ENCODE measurements at regions not wholly inside any gene's neighbourhood (a gene's known extent, or its start where the extent isn't known, plus 50 kb on each side); places are given as distances from the start of the nearest gene placed in this dataset.

- no peak overlapping the region for H3K27ac ChIP-seq (ENCODE audit: low read depth in 1 of 2, low read length in 1 of 2)
- DNase-seq (peak in 1 of 3 donors; percentile 5), ATAC-seq (ENCODE audit: insufficient read depth, low FRiP score) (no peak)
- H3K4me1 ChIP-seq (ENCODE audit: control insufficient read depth in 5 of 5, insufficient read depth in 5 of 5, low read length in 5 of 5), result no peaks in the 10 kb centered on the region
- H3K4me3 ChIP-seq, result no peak overlapping the region
- no peaks in the 10 kb centered on the region for H3K36me3 ChIP-seq (ENCODE audit: control insufficient read depth in 4 of 4, insufficient read depth in 4 of 4, low read length in 4 of 4)
- no peak overlapping the region for H3K9ac ChIP-seq (ENCODE audit: insufficient read depth in 1 of 2, low read length in 2 of 2)
- no peaks in the 10 kb centered on the region for H3K27me3 ChIP-seq (ENCODE audit: control insufficient read depth in 3 of 3, insufficient read depth in 3 of 3, low read length in 2 of 3)
- TF ChIP-seq, protein P1, sequence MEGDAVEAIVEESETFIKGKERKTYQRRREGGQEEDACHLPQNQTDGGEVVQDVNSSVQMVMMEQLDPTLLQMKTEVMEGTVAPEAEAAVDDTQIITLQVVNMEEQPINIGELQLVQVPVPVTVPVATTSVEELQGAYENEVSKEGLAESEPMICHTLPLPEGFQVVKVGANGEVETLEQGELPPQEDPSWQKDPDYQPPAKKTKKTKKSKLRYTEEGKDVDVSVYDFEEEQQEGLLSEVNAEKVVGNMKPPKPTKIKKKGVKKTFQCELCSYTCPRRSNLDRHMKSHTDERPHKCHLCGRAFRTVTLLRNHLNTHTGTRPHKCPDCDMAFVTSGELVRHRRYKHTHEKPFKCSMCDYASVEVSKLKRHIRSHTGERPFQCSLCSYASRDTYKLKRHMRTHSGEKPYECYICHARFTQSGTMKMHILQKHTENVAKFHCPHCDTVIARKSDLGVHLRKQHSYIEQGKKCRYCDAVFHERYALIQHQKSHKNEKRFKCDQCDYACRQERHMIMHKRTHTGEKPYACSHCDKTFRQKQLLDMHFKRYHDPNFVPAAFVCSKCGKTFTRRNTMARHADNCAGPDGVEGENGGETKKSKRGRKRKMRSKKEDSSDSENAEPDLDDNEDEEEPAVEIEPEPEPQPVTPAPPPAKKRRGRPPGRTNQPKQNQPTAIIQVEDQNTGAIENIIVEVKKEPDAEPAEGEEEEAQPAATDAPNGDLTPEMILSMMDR (IDR thresholded peaks at IDR 0.05; ENCODE audit: control extremely low read depth, extremely low read depth), result no peak
- WGBS, 2 donors, result 84 to 88% methylated on average over 19 of the region's 19 CpGs
- peaks cover 0 to 3% (median 0%) of the 10 kb centered on the region in 4 donors for H3K9me3 ChIP-seq (ENCODE audit: control insufficient read depth in 4 of 4, insufficient read depth in 3 of 4, low read length in 3 of 4)
Observed at GRCh38 chr6:51553246-51554015, 534.0 kb downstream of the PKHD1 start.

- H3K27ac ChIP-seq (ENCODE audit: low read depth in 1 of 2, low read length in 1 of 2), result no peak overlapping the region
- H3K4me1 ChIP-seq (ENCODE audit: control insufficient read depth in 5 of 5, insufficient read depth in 5 of 5, low read length in 5 of 5), result no peaks in the 10 kb centered on the region
- H3K9ac ChIP-seq (ENCODE audit: insufficient read depth in 1 of 2, low read length in 2 of 2), result no peak overlapping the region
- 76 to 82% methylated on average over 3 of the region's 3 CpGs for WGBS, 2 donors
- DNase-seq (no peak), ATAC-seq (ENCODE audit: insufficient read depth, low FRiP score) (no peak)
- TF ChIP-seq, protein P1 (IDR thresholded peaks at IDR 0.05; ENCODE audit: control extremely low read depth, extremely low read depth), result no peak
- no peaks in the 10 kb centered on the region for H3K27me3 ChIP-seq (ENCODE audit: control insufficient read depth in 3 of 3, insufficient read depth in 3 of 3, low read length in 2 of 3)
- H3K4me3 ChIP-seq, result no peak overlapping the region
- peaks cover 0 to 3% (median 0%) of the 10 kb centered on the region in 4 donors for H3K9me3 ChIP-seq (ENCODE audit: control insufficient read depth in 4 of 4, insufficient read depth in 3 of 4, low read length in 3 of 4)
- no peaks in the 10 kb centered on the region for H3K36me3 ChIP-seq (ENCODE audit: control insufficient read depth in 4 of 4, insufficient read depth in 4 of 4, low read length in 4 of 4)
Observed at GRCh38 chr6:51554029-51554428, 533.4 kb downstream of the PKHD1 start.

- WGBS, 2 donors, result 78 to 85% methylated on average over 2 of the region's 2 CpGs
Observed at GRCh38 chr6:51559059-51559458, 528.4 kb downstream of the PKHD1 start.

More at GRCh38 chr6:51559059-51559458, 528.4 kb downstream of the PKHD1 start:
- no peaks in the 10 kb centered on the region for H3K27me3 ChIP-seq (ENCODE audit: control insufficient read depth in 3 of 3, insufficient read depth in 3 of 3, low read length in 2 of 3)
- no peak overlapping the region for H3K27ac ChIP-seq (ENCODE audit: low read depth in 1 of 2, low read length in 1 of 2)
- H3K9ac ChIP-seq (ENCODE audit: insufficient read depth in 1 of 2, low read length in 2 of 2), result no peak overlapping the region
- ATAC-seq (ENCODE audit: insufficient read depth, low FRiP score) (no peak), DNase-seq (no peak)
- H3K9me3 ChIP-seq (ENCODE audit: control insufficient read depth in 4 of 4, insufficient read depth in 3 of 4, low read length in 3 of 4), result peaks cover 0 to 3% (median 0%) of the 10 kb centered on the region in 4 donors
- TF ChIP-seq, protein P1 (IDR thresholded peaks at IDR 0.05; ENCODE audit: control extremely low read depth, extremely low read depth), result no peak
- H3K4me1 ChIP-seq (ENCODE audit: control insufficient read depth in 5 of 5, insufficient read depth in 5 of 5, low read length in 5 of 5), result no peaks in the 10 kb centered on the region
- no peaks in the 10 kb centered on the region for H3K36me3 ChIP-seq (ENCODE audit: control insufficient read depth in 4 of 4, insufficient read depth in 4 of 4, low read length in 4 of 4)
- H3K4me3 ChIP-seq, result no peak overlapping the region
